Inflammatory macrophage treated with lipopolysaccharide for 1 hour (primary cell): ENCODE measurements at regions not wholly inside any gene's neighbourhood (a gene's known extent, or its start where the extent isn't known, plus 50 kb on each side); places are given as distances from the start of the nearest gene placed in this dataset.

Source experiments
- DNase-seq, 2 donors: peaks; one replicate each; pipeline ENCODE4 v3.0.0-alpha.2; 2020 to 2022

GRCh38 chr7:156590212-156590611 lies 50.4 kb upstream of the RNF32 start:
- DNase-seq = no peak

- no peak for DNase-seq
These were observed 50.8 kb upstream of the RNF32 start for GRCh38 chr7:156589808-156590207.

- no peak for DNase-seq
These were observed 54.6 kb upstream of the RNF32 start for GRCh38 chr7:156585926-156586325.

- no peak for DNase-seq
These were observed 55.4 kb upstream of the RNF32 start for GRCh38 chr7:156585025-156585648.

DNA sequence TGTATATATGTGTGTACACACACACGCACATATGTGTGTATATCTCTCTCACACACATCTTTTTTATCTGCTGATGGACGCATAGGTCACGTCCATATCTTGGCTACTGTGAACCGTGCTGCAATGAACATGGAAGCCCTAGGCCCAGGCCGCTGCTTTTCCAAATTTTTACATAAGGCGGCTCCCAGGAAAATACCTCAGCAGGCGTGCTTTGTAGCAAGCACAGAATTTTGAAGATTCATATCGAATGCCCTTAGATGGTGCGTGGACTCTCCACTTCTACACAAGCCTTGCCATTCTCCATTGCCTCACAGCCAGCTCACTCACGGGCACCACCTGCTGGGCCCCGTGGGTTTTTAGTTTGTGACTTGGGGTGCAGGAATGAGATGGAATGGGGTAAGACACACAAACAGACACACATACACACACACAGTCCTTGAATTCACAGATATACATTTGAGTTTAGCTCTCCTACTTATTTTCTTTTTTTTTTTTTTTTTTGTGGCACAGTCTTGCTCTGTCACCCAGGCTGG lies 57.9 kb upstream of the RNF32 start:
- DNase-seq = no peak

GRCh38 chr7:156580036-156580435 lies 60.5 kb upstream of the RNF32 start:
- DNase-seq = no peak

- DNase-seq = no peak
These were observed 61.0 kb upstream of the RNF32 start for GRCh38 chr7:156579566-156579965.

- no peak for DNase-seq
These were observed 61.6 kb upstream of the RNF32 start for GRCh38 chr7:156578978-156579430.

GRCh38 chr7:156578578-156578940 lies 62.0 kb upstream of the RNF32 start:
- DNase-seq = no peak

- DNase-seq = no peak
These were observed 62.7 kb upstream of the RNF32 start for GRCh38 chr7:156577645-156578577.

DNA sequence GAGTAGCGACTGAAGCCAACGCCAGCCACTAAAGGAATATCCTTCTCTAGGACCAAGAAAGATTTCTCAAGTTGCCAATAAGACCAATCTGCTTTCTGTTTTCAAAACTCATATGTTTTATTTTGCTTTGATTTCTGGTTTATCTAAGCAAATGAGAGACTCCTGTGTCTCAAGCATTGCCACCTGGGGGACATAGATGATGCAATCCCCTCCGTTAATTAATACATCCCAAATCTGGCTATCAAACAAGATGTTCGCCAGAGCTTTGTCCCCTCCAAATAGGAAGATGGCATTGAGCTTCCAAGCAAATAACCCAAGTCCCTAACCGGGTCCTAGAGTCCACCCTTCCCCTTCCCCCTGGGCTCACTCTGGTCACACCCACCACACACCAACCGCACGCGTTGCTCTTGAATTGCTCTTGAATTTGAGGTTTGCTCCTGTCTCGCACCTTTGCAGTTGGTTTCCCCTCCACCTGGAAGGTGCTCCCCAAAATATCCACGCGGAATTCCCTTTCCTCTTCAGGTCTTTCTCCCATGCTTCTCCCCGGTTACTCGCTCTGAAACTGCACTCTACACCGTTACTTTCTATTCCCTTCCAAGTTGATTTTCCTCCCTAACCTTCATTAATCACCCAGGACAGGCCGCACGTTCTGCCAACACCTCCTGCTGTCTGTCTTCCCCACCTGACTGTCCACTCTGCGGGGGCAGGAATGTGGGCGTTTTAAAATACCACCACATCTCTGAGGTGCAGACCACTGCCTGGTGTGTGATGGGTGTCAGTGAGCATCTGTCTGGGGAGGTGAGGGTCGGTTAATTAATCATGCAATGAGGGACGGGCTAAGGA lies 64.1 kb upstream of the RNF32 start:
- DNase-seq = no peak

DNA sequence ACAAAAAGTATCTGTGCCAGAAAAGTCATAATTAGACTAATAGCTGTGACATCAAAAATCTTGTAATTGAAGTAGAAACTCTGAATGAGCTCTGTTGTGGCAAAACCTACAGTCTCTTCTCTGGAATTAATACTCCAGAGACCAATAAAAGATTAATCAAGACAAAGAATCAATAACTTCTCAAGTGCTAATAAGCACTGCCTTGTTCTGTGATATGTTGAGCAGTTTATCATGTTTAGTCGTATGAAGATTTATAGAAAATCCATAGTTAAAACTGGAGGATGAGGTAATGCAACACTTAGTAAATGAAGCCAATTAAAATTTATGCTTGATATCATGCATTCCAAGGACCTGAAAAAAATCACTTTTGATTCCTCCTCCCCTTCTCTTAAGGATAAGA lies 72.3 kb upstream of the RNF32 start:
- no peak for DNase-seq

DNA sequence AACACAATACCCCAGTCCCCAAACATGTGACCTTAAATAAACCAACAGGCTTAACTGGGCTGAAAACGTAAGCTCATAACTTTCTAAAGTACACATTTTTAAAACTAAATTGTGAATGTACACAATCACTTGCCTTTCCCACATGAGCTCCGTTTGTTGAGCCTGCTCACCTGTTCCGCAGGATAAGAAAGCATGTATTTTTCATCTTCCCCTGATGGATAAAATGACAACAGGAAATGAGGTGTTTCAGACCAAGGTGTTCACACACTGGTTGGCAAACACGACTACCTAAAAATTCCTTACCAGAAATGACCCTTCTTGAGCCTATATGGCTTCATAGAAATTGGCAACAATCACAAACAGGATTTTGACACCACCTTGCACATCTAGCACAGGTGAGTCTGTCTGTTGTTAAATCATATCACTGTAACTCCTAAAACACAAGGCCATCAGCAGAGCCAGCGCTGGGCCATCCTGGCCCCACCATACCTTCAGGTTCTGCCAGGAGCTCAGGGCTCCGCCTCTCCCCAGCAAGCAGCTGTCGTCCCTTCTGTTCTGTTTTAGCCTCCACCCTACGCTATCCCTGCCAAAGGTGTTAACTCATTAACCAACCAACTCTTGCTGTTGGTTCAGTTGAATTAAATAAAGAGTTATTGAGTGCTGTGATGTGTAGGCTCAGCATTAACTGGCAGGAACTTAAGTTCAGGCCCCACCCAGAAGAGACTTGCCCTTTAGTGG lies 73.6 kb upstream of the RNF32 start:
- no peak for DNase-seq

- peak in 1 of 2 donors; percentile 11 for DNase-seq
These were observed 75.6 kb upstream of the RNF32 start for GRCh38 chr7:156565002-156565401.

DNA sequence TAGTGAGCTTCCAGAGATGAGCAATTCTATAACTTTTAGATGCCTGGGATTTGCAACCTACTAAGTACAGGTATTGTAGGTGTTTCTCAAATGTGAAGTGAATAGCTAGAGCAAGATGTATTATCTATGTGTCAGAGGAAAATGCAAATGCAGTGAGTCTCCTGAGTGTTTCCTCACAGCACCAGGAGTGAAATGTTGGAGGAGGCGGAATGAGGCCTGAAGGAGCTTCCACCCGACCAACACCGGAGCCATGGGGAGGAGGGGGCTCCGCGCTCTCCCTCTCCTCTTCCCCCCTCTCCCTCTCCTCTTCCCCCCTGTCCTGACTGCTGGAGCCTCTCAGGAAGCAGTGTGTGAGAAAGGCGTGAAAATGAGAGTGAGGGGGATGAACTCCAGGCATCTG lies 79.9 kb upstream of the RNF32 start:
- DNase-seq = no peak

GRCh38 chr7:156560075-156560474 lies 80.5 kb upstream of the RNF32 start:
- DNase-seq = no peak

- no peak for DNase-seq
These were observed 81.6 kb upstream of the RNF32 start for GRCh38 chr7:156559001-156559400.

DNA sequence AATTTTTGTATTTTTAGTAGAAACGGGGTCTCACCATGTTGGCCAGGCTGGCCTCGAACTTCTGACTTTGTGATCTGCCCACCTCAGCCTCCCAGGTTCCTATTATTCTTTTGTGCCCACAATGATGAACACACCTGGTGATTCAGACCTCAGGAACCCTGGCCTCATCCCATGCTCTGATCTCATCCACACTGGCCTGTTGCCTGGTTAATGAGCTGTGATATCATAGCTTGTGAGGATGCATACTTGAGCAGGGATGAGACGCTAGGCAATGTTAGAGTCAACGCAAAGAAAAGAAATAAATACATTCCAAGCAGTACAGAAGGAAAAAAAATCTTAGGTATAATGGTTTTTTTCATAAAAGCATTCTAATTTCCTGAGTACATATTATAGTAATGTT lies 82.4 kb upstream of the RNF32 start:
- no peak for DNase-seq

DNA sequence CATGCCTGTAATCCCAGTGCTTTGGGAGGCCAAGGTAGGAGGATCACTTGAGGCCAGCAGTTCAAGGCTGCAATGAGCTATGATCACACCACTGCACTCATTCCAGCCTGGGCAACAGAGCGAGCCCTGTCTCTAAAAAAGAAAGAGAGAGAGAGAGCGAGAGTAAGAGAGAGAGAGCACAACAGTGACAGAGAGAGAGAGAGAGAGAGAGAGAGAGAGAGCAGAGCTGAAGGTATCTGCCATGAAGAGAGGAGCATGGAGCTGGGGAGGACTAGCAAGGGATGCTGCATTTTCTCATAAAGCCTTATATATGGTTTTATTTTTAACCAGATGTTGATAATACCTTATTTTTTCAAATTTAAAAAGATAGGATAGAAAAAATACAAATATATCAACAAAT lies 84.5 kb upstream of the RNF32 start:
- no peak for DNase-seq

DNA sequence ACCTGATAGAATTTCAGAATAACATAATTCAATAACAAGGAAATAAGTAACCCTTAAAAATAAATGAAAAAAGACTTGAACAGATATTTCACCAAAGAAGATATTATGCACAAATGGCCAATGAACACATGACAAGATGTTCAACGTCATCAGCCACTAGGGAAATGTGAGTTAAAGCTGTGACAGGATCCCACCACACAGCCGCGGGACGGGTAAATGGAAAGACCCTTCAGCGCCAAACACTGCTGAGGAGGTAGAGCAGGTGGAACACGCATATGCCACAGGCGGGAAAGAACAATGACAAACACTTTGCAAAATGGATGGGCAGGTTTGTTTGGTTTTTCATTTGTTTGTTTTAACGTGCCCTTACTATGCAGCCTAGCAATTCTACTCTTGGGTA lies 86.1 kb upstream of the RNF32 start:
- no peak for DNase-seq

DNA sequence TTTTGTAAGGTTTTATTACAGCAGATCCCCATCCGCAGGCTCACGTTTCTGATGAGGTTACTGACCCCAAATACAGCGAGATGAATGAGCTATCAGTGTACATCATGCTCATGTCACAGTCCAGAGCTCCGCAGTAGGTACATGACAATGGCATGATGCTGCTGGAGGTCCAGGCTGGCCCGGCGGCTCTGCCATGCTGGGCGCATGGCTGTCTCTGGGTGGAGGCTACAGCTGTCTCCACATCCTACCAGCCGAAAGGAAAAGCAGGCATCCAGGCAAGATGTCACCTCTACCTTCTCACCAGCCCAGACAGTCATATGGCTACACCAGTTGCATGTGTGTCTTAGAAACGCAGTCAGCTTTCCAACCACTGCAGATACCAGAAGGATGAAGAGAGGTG lies 90.9 kb upstream of the RNF32 start:
- no peak for DNase-seq

DNA sequence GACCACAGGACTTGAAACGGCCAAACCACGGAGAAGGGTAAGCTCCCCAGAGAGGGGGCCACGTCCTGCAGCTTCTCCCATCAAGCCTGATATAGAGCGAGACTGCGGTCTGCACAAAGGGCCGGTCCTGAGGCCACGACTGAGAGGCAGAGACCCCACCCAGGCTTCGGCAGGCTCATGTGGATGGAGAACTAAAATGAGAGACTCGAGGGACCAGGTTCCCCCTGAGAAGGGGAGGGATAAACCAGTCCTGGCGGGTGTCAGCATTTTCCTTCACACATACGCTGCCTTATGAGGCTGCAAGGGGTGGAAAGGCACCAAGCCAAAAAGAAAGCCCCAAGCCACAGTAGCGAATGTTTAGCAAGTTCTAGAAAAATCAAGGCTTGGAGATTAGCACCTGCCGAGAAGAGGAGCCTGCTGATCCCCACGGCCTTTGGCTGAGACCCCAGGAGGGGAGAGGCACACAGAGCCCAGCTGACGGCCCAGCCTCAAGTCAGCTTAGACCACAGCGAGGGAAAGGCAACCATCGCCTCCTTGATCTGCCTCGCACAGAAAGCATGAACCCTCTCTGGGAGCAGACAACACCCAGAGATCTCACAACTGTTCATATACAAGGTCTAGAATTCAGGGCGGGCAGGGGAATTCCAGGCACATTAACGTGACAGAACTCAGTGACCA lies 92.6 kb upstream of the RNF32 start:
- DNase-seq = no peak
